GM23338 (cell line): ENCODE measurements at regions not wholly inside any gene's neighbourhood (a gene's known extent, or its start where the extent isn't known, plus 50 kb on each side); places are given as distances from the start of the nearest gene placed in this dataset.

Experiments used
- ATAC-seq: fragments of 200-7000 bp; cut with Tn5 transposase; 3 replicates; pipeline ENCODE4 v1.9.1; 2020
- DNase-seq: peaks from one replicate; pipeline ENCODE4 v3.0.0-alpha.2; 2015; ENCODE audit warnings: low spot score
- H2AFZ ChIP-seq: fragments of 200-600 bp; sonication (generic); 2 replicates; pipeline ENCODE4 v1.8.0; 2016; ENCODE audit warnings: antibody characterized with exemption, mild to moderate bottlenecking, moderate library complexity
- H3F3A ChIP-seq: fragments of 200-600 bp; sonication (generic); replicated peaks from 2 replicates; pipeline ENCODE4 v1.8.0; 2017; ENCODE audit warnings: antibody characterized with exemption, mixed run types, low read depth
- H3K27ac ChIP-seq: fragments of 200-600 bp; sonication (generic); 2 replicates; pipeline ENCODE4 v1.6.1; 2016; ENCODE audit warnings: low read depth
- H3K27me3 ChIP-seq: fragments of 200-600 bp; sonication (generic); 2 replicates; pipeline ENCODE4 v1.8.0; 2016; ENCODE audit warnings: mild to moderate bottlenecking, mixed run types, moderate library complexity; ENCODE audit not compliant: insufficient read depth
- H3K36me3 ChIP-seq: fragments of 200-600 bp; sonication (generic); 2 replicates; pipeline ENCODE4 v1.8.0; 2016; ENCODE audit warnings: mild to moderate bottlenecking; ENCODE audit not compliant: insufficient read depth
- H3K4me1 ChIP-seq: fragments of 200-600 bp; sonication (generic); 2 replicates; pipeline ENCODE4 v1.8.0; 2016; ENCODE audit warnings: mild to moderate bottlenecking, moderate library complexity; ENCODE audit not compliant: insufficient read depth
- H3K4me2 ChIP-seq: fragments of 200-600 bp; sonication (generic); 2 replicates; pipeline ENCODE4 v1.7.1; 2017; ENCODE audit warnings: mixed run types
- H3K4me3 ChIP-seq: fragments of 200-600 bp; sonication (generic); 2 replicates; pipeline ENCODE4 v1.6.1; 2016; ENCODE audit warnings: mixed run types
- H3K79me2 ChIP-seq: fragments of 200-600 bp; sonication (generic); replicated peaks from 2 replicates; pipeline ENCODE4 v1.8.0; 2017; ENCODE audit warnings: mild to moderate bottlenecking; ENCODE audit not compliant: insufficient read depth
- H3K9me2 ChIP-seq: fragments of 200-600 bp; sonication (generic); 2 replicates; pipeline ENCODE4 v1.8.0; 2017; ENCODE audit not compliant: insufficient read depth
- H4K20me1 ChIP-seq: fragments of 200-600 bp; sonication (generic); replicated peaks from 2 replicates; pipeline ENCODE4 v1.8.0; 2017; ENCODE audit warnings: mild to moderate bottlenecking; ENCODE audit not compliant: insufficient read depth
- H3K27ac Mint-ChIP-seq: 2 replicates; pipeline ENCODE4 v1.8.0; 2020; ENCODE audit warnings: inconsistent platforms, mild to moderate bottlenecking, moderate library complexity, mixed read lengths
- H3K27me3 Mint-ChIP-seq: 3 replicates; pipeline ENCODE4 v1.8.0; 2022; ENCODE audit warnings: low read depth, mild to moderate bottlenecking, moderate library complexity, mixed read lengths, inconsistent platforms; ENCODE audit not compliant: insufficient read depth, poor library complexity
- H3K36me3 Mint-ChIP-seq: 3 replicates; pipeline ENCODE4 v1.8.0; 2021; ENCODE audit warnings: low read depth, mild to moderate bottlenecking, inconsistent platforms, moderate library complexity, mixed read lengths
- H3K4me1 Mint-ChIP-seq: 3 replicates; pipeline ENCODE4 v1.8.0; 2020; ENCODE audit warnings: mild to moderate bottlenecking, inconsistent platforms, mixed read lengths
- H3K4me3 Mint-ChIP-seq: 3 replicates; pipeline ENCODE4 v1.8.0; 2021; ENCODE audit warnings: moderate library complexity, mild to moderate bottlenecking, inconsistent platforms, mixed read lengths
- H3K9me3 Mint-ChIP-seq: 3 replicates; pipeline ENCODE4 v1.8.0; 2020; ENCODE audit warnings: moderate library complexity, mild to moderate bottlenecking, inconsistent platforms, mixed read lengths
- CREB1 ChIP-seq: fragments of 250-450 bp; sonication (Bioruptor Pico); IDR thresholded peaks from 2 replicates; pipeline ENCODE4 v1.5.0; 2020; ENCODE audit warnings: low read depth, mild to moderate bottlenecking, moderate library complexity
- EZH2 ChIP-seq: fragments of 200-600 bp; sonication (generic); IDR thresholded peaks from one replicate; pipeline ENCODE4 v1.8.0; 2017; ENCODE audit warnings: antibody characterized with exemption, mild to moderate bottlenecking, low read depth; ENCODE audit not compliant: unreplicated experiment
- EZH2phosphoT487 ChIP-seq: fragments of 200-600 bp; sonication (generic); IDR thresholded peaks from one replicate; pipeline ENCODE4 v1.8.1; 2018; ENCODE audit warnings: antibody characterized with exemption; ENCODE audit not compliant: unreplicated experiment
- JUNB ChIP-seq: IDR thresholded peaks from one replicate; pipeline ENCODE4 v1.6.1; 2016; ENCODE audit warnings: antibody characterized with exemption; ENCODE audit not compliant: unreplicated experiment
- NANOG ChIP-seq: IDR thresholded peaks from 2 replicates; pipeline ENCODE4 v1.6.1; 2016; ENCODE audit warnings: antibody characterized with exemption, borderline replicate concordance
- POLR2AphosphoS5 ChIP-seq: IDR thresholded peaks from 2 replicates; pipeline ENCODE4 v1.6.1; 2016; ENCODE audit warnings: antibody characterized with exemption, low read depth
- STAT1 ChIP-seq: IDR thresholded peaks from one replicate; pipeline ENCODE4 v1.6.1; 2016; ENCODE audit warnings: antibody characterized with exemption; ENCODE audit not compliant: unreplicated experiment
- ZNF114 ChIP-seq: fragments of 250-450 bp; sonication (Bioruptor Pico); IDR thresholded peaks from 2 replicates; pipeline ENCODE4 v1.5.0; 2020; ENCODE audit warnings: mild to moderate bottlenecking, moderate library complexity
- ZNF331 ChIP-seq: fragments of 250-450 bp; sonication (Bioruptor Pico); IDR thresholded peaks from 2 replicates; pipeline ENCODE4 v1.5.0; 2020; ENCODE audit warnings: low read depth, mild to moderate bottlenecking, moderate library complexity
- TF ChIP-seq, protein P1 (sequence below): fragments of 250-450 bp; sonication (Bioruptor Pico); IDR thresholded peaks from 2 replicates; pipeline ENCODE4 v1.5.0; 2020; ENCODE audit warnings: mild to moderate bottlenecking, moderate library complexity
- TF ChIP-seq, protein P2 (sequence below), 2 experiments: fragments of 200-600 bp in 1 of 2; sonication (generic) in 1 of 2; conservative IDR thresholded peaks; 2 replicates each; pipeline versions ENCODE4 v1.5.1 to v1.6.1; 2016 to 2017; ENCODE audit warnings: antibody characterized with exemption in 2 of 2, low read depth in 2 of 2, mild to moderate bottlenecking in 2 of 2, moderate library complexity in 1 of 2
- TF ChIP-seq, protein P3 (sequence below): IDR thresholded peaks from one replicate; pipeline ENCODE4 v1.6.1; 2018; ENCODE audit warnings: antibody characterized with exemption; ENCODE audit not compliant: unreplicated experiment
- TF ChIP-seq, protein P4 (sequence below): IDR thresholded peaks from 2 replicates; pipeline ENCODE4 v1.6.1; 2016; ENCODE audit warnings: antibody characterized with exemption

DNA sequence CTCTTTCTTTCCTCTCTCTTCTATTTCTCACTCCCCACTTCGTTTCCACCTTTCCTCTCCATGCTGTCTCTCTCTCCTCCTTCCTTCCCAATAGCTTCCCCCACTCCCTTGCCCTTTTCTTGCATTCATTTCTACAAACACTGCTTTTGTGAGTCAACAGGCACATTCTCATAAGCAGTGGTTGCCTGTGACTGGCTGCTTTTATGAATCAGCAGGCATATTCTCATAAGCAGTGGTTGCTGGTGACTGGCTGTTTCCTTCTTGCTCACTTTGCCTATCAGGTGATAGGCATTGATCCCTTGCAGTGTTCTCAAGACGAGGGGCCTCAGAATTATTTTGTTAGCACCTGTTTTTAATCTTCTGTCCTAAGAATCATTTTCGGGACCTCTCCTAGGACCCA is 116.1 kb upstream of the ACTBL2 start:
- DNase-seq (no peak), ATAC-seq (no peak)
- H3K36me3 ChIP-seq: no peaks in the 10 kb centered on the region
- Mint-ChIP-seq H3K36me3 (no peaks in the 10 kb centered on the region), H3K27me3 (no peaks in the 10 kb centered on the region), H3K4me1 (no peaks in the 10 kb centered on the region; the same call in 2 of the 3 replicates), H3K27ac (no peak overlapping the region), H3K9me3 (no peaks in the 10 kb centered on the region), H3K4me3 (no peak overlapping the region)
- no peaks in the 10 kb centered on the region for H3K79me2 ChIP-seq
- H3K9me2 ChIP-seq: no peaks in the 10 kb centered on the region
- H4K20me1 ChIP-seq: no peaks in the 10 kb centered on the region
- no peaks in the 10 kb centered on the region for H3F3A ChIP-seq
- no peak overlapping the region for H3K27ac ChIP-seq
- H3K4me3 ChIP-seq: no peak overlapping the region
- peak overlapping the region; percentile 87; the same call in 1 of the 2 replicates for H2AFZ ChIP-seq
- TF ChIP-seq, protein P1, sequence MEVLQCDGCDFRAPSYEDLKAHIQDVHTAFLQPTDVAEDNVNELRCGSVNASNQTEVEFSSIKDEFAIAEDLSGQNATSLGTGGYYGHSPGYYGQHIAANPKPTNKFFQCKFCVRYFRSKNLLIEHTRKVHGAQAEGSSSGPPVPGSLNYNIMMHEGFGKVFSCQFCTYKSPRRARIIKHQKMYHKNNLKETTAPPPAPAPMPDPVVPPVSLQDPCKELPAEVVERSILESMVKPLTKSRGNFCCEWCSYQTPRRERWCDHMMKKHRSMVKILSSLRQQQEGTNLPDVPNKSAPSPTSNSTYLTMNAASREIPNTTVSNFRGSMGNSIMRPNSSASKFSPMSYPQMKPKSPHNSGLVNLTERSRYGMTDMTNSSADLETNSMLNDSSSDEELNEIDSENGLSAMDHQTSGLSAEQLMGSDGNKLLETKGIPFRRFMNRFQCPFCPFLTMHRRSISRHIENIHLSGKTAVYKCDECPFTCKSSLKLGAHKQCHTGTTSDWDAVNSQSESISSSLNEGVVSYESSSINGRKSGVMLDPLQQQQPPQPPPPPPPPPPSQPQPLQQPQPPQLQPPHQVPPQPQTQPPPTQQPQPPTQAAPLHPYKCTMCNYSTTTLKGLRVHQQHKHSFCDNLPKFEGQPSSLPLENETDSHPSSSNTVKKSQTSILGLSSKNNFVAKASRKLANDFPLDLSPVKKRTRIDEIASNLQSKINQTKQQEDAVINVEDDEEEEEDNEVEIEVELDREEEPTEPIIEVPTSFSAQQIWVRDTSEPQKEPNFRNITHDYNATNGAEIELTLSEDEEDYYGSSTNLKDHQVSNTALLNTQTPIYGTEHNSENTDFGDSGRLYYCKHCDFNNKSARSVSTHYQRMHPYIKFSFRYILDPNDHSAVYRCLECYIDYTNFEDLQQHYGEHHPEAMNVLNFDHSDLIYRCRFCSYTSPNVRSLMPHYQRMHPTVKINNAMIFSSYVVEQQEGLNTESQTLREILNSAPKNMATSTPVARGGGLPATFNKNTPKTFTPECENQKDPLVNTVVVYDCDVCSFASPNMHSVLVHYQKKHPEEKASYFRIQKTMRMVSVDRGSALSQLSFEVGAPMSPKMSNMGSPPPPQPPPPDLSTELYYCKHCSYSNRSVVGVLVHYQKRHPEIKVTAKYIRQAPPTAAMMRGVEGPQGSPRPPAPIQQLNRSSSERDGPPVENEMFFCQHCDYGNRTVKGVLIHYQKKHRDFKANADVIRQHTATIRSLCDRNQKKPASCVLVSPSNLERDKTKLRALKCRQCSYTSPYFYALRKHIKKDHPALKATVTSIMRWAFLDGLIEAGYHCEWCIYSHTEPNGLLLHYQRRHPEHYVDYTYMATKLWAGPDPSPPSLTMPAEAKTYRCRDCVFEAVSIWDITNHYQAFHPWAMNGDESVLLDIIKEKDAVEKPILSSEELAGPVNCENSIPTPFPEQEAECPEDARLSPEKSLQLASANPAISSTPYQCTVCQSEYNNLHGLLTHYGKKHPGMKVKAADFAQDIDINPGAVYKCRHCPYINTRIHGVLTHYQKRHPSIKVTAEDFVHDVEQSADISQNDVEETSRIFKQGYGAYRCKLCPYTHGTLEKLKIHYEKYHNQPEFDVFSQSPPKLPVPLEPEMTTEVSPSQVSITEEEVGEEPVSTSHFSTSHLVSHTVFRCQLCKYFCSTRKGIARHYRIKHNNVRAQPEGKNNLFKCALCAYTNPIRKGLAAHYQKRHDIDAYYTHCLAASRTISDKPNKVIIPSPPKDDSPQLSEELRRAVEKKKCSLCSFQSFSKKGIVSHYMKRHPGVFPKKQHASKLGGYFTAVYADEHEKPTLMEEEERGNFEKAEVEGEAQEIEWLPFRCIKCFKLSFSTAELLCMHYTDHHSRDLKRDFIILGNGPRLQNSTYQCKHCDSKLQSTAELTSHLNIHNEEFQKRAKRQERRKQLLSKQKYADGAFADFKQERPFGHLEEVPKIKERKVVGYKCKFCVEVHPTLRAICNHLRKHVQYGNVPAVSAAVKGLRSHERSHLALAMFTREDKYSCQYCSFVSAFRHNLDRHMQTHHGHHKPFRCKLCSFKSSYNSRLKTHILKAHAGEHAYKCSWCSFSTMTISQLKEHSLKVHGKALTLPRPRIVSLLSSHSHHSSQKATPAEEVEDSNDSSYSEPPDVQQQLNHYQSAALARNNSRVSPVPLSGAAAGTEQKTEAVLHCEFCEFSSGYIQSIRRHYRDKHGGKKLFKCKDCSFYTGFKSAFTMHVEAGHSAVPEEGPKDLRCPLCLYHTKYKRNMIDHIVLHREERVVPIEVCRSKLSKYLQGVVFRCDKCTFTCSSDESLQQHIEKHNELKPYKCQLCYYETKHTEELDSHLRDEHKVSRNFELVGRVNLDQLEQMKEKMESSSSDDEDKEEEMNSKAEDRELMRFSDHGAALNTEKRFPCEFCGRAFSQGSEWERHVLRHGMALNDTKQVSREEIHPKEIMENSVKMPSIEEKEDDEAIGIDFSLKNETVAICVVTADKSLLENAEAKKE: no peak
- TF ChIP-seq, protein P2, sequence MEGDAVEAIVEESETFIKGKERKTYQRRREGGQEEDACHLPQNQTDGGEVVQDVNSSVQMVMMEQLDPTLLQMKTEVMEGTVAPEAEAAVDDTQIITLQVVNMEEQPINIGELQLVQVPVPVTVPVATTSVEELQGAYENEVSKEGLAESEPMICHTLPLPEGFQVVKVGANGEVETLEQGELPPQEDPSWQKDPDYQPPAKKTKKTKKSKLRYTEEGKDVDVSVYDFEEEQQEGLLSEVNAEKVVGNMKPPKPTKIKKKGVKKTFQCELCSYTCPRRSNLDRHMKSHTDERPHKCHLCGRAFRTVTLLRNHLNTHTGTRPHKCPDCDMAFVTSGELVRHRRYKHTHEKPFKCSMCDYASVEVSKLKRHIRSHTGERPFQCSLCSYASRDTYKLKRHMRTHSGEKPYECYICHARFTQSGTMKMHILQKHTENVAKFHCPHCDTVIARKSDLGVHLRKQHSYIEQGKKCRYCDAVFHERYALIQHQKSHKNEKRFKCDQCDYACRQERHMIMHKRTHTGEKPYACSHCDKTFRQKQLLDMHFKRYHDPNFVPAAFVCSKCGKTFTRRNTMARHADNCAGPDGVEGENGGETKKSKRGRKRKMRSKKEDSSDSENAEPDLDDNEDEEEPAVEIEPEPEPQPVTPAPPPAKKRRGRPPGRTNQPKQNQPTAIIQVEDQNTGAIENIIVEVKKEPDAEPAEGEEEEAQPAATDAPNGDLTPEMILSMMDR (conservative IDR thresholded peaks at IDR 0.05; ENCODE audit: low read depth in 2 of 2): no peak
- TF ChIP-seq, protein P3, sequence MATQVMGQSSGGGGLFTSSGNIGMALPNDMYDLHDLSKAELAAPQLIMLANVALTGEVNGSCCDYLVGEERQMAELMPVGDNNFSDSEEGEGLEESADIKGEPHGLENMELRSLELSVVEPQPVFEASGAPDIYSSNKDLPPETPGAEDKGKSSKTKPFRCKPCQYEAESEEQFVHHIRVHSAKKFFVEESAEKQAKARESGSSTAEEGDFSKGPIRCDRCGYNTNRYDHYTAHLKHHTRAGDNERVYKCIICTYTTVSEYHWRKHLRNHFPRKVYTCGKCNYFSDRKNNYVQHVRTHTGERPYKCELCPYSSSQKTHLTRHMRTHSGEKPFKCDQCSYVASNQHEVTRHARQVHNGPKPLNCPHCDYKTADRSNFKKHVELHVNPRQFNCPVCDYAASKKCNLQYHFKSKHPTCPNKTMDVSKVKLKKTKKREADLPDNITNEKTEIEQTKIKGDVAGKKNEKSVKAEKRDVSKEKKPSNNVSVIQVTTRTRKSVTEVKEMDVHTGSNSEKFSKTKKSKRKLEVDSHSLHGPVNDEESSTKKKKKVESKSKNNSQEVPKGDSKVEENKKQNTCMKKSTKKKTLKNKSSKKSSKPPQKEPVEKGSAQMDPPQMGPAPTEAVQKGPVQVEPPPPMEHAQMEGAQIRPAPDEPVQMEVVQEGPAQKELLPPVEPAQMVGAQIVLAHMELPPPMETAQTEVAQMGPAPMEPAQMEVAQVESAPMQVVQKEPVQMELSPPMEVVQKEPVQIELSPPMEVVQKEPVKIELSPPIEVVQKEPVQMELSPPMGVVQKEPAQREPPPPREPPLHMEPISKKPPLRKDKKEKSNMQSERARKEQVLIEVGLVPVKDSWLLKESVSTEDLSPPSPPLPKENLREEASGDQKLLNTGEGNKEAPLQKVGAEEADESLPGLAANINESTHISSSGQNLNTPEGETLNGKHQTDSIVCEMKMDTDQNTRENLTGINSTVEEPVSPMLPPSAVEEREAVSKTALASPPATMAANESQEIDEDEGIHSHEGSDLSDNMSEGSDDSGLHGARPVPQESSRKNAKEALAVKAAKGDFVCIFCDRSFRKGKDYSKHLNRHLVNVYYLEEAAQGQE: no peak
- TF ChIP-seq EZH2phosphoT487: no peak
- no peak for TF ChIP-seq POLR2AphosphoS5
- TF ChIP-seq JUNB: no peak
- TF ChIP-seq NANOG: no peak
- TF ChIP-seq CREB1: no peak
- no peak for TF ChIP-seq ZNF114
- no peak for TF ChIP-seq STAT1
- TF ChIP-seq ZNF331 (CRISPR knock-in tag): no peak
- TF ChIP-seq EZH2: no peak
- TF ChIP-seq, protein P4, sequence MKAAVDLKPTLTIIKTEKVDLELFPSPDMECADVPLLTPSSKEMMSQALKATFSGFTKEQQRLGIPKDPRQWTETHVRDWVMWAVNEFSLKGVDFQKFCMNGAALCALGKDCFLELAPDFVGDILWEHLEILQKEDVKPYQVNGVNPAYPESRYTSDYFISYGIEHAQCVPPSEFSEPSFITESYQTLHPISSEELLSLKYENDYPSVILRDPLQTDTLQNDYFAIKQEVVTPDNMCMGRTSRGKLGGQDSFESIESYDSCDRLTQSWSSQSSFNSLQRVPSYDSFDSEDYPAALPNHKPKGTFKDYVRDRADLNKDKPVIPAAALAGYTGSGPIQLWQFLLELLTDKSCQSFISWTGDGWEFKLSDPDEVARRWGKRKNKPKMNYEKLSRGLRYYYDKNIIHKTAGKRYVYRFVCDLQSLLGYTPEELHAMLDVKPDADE: no peak
- H3K4me1 ChIP-seq: no peaks in the 10 kb centered on the region
- H3K4me2 ChIP-seq: no peak overlapping the region
- no peaks in the 10 kb centered on the region for H3K27me3 ChIP-seq
